WI38 (cell line): ENCODE measurements at regions not wholly inside any gene's neighbourhood (a gene's known extent, or its start where the extent isn't known, plus 50 kb on each side); places are given as distances from the start of the nearest gene placed in this dataset.

Experiments used
- H3K4me3 ChIP-seq: 2 replicates; pipeline ENCODE4 v1.5.1; 2011; ENCODE audit warnings: low read depth, mild to moderate bottlenecking, control low read depth, low read length
- TF ChIP-seq, protein P1 (sequence below): IDR thresholded peaks from 2 replicates; pipeline ENCODE4 v1.5.1; 2012; ENCODE audit warnings: low read depth, mild to moderate bottlenecking, control low read depth, low read length

- H3K4me3 ChIP-seq: no peak overlapping the region
- TF ChIP-seq, protein P1, sequence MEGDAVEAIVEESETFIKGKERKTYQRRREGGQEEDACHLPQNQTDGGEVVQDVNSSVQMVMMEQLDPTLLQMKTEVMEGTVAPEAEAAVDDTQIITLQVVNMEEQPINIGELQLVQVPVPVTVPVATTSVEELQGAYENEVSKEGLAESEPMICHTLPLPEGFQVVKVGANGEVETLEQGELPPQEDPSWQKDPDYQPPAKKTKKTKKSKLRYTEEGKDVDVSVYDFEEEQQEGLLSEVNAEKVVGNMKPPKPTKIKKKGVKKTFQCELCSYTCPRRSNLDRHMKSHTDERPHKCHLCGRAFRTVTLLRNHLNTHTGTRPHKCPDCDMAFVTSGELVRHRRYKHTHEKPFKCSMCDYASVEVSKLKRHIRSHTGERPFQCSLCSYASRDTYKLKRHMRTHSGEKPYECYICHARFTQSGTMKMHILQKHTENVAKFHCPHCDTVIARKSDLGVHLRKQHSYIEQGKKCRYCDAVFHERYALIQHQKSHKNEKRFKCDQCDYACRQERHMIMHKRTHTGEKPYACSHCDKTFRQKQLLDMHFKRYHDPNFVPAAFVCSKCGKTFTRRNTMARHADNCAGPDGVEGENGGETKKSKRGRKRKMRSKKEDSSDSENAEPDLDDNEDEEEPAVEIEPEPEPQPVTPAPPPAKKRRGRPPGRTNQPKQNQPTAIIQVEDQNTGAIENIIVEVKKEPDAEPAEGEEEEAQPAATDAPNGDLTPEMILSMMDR: no peak
Observed at GRCh38 chr13:73171271-73171682, 112.5 kb downstream of the KLF5 start.

DNA sequence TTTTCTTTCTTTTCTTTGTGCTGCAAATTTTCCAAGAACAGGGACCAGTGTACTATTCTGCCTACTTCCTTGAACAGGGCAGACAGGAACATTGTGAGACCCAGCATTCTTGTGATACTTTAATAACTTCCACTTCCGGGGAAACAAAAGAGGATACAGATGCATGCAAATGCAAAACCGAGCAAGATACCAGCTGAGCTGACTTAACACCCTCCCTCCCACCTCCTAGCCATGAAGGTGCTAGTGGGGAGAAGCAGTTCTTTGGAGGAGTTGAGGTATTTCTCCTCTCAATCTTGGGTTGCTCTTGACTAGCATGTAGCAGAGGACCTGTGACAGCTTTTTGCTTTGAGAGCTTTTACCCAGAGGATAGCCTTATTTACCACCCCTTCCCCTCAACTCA lies 111.2 kb downstream of the KLF5 start:
- TF ChIP-seq, protein P1: no peak

DNA sequence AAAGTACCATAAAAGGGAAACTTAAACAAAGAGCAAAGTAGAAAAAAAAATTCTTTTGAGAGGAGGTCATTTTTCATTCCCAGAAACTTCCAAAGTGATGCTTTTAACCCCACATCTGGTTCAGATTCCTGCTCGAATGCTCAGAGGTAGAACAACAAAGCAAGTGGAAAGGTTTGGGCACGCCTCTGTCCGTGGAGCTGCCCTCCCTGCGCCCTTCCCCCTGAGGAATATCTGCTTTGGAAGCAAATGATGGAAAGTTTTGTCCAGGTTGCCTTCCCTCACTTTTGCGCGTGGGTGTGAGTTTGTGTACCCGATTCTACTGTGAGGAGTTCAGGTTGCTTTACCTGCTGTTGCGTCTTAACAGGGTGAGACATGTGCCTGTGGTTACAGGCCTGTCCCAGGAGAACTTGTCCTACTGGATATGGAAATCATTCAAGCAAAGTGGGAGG lies 110.2 kb downstream of the KLF5 start:
- TF ChIP-seq, protein P1: no peak
- H3K4me3 ChIP-seq: no peak overlapping the region

More for the DNA sequence above, 111.2 kb downstream of the KLF5 start:
- no peak overlapping the region for H3K4me3 ChIP-seq

DNA sequence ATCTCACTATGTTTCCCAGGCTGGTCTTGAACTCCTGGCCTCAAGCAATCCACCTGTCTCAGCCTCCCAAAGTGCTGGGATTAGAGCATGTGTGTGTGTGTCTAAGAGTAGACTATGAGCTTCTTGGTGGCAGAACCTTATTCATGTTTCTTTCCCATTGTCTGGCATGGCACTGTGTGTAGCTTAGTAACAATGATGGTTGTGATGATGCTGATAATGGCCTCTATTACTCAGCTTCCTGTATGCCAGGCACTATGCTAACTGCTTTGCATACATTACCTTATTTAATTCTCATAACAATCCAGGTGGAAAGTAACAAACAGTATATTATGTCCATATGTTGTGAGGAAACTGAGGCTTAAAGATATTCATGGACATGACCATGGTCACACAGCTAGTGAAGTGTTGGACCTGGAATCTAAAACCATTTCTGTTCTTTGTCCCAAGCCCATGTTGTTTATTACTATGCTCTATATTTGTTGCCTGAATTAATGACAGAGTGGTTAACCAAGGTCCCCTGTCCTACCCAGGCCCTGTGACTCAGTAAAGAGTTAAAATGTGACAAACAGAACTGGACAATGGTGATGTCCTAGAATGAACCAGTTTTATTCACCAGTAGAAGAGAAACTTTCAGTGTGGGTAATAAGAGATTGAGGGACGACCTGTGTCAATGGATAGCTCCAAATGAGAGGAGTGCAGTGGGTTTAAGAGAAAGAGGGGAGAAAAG lies 109.6 kb downstream of the KLF5 start:
- TF ChIP-seq, protein P1: no peak

DNA sequence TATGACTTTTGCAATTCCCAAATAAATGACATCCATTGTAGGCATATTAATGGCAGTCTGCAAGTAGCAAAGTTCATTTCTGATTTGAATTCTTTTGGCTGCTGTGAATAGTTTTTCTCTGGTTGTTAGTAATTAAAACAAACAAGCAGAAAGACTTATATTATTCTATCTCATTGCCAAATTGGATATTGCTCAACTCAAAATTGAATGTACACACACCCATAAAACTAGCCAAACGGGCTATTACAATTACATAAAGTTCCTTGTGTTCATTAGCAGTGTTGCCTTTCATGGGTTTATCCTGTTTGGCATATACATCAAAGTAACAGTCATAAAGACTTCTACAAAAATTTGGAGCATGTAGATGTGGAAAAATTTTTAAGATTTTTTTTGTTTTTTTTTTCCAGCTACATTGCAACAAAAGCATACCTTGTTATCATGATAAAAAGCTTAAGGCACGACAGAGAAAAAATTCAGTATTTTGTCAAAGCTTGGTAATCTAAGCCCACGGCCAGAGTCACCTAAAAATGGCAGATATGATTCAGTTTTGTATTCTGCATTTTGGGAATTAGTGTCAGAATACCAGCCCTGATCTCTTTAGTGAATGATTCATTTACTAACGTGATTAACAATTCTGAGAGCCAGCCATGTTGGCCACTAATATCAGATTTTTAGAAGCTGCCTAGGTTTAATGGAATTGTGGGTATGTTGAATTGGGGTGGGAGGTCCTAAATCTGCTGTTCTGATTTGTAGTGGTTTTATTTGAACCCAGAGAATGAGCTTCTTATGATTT lies 108.4 kb downstream of the KLF5 start:
- H3K4me3 ChIP-seq: no peak overlapping the region
- TF ChIP-seq, protein P1: no peak

More for the DNA sequence above, 109.6 kb downstream of the KLF5 start:
- no peak overlapping the region for H3K4me3 ChIP-seq

DNA sequence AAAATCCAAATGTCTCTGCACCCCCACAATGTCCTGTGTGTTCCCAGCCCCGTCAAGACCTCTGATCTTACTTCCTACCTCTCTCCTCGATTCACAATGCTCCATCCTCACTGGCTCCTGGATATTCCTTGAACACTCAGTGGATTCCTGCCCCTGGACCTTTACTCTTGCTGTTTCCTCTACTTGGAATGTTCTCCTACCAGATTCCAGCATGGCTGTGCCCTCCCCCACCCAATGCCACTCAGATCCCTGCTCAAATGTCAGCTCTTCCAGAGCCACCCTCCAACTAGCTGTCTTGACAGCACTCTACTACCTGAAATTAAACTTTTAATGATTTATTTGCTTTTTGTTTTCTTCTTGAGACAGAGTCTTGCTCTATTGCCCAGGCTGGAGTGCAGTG lies 107.4 kb downstream of the KLF5 start:
- H3K4me3 ChIP-seq: no peak overlapping the region
- TF ChIP-seq, protein P1: no peak
